C4-2B (cell line): ENCODE measurements at regions not wholly inside any gene's neighbourhood (a gene's known extent, or its start where the extent isn't known, plus 50 kb on each side); places are given as distances from the start of the nearest gene placed in this dataset.
"Not testable (repeated sequence)": the region's sequence is repeated elsewhere in the genome, so short reads cannot be mapped to it uniquely, and the experiment has no call there.

Experiments
- H3K27ac ChIP-seq: fragments of 450-650 bp; 2 replicates; pipeline ENCODE4 v1.5.1; 2017
- CTCF ChIP-seq: fragments of 450-650 bp; conservative IDR thresholded peaks from 2 replicates; pipeline ENCODE4 v1.5.1; 2017; ENCODE audit warnings: mild to moderate bottlenecking
- ZFX ChIP-seq: fragments of 450-650 bp; IDR thresholded peaks from 2 replicates; pipeline ENCODE4 v1.6.1; 2017

- no peak overlapping the region for H3K27ac ChIP-seq
- no peak for TF ChIP-seq ZFX
Measured at GRCh38 chr6:164057876-164058275, 643.4 kb downstream of the QKI start.

GRCh38 chr6:164051427-164051826 lies 636.9 kb downstream of the QKI start:
- no peak for TF ChIP-seq CTCF
- no peak for TF ChIP-seq ZFX
- H3K27ac ChIP-seq, result no peak overlapping the region

- TF ChIP-seq CTCF (no peak), ZFX (no peak)
- no peak overlapping the region for H3K27ac ChIP-seq
Measured at GRCh38 chr6:164049517-164049988, 635.0 kb downstream of the QKI start.

- no peak overlapping the region for H3K27ac ChIP-seq
- TF ChIP-seq ZFX (no peak), CTCF (no peak)
Measured at GRCh38 chr6:164048840-164049516, 634.5 kb downstream of the QKI start.

- no peak overlapping the region for H3K27ac ChIP-seq
Measured at GRCh38 chr6:164045082-164045481, 630.6 kb downstream of the QKI start.

GRCh38 chr6:164043656-164044055 lies 629.1 kb downstream of the QKI start:
- H3K27ac ChIP-seq, result not testable (repeated sequence)

More at GRCh38 chr6:164045082-164045481, 630.6 kb downstream of the QKI start:
- no peak for TF ChIP-seq CTCF
- TF ChIP-seq ZFX, result no peak

GRCh38 chr6:164042212-164042611 lies 627.7 kb downstream of the QKI start:
- TF ChIP-seq ZFX (no peak), CTCF (no peak)
- H3K27ac ChIP-seq, result no peak overlapping the region

GRCh38 chr6:164040994-164041393 lies 626.5 kb downstream of the QKI start:
- no peak overlapping the region for H3K27ac ChIP-seq
- no peak for TF ChIP-seq ZFX
- no peak for TF ChIP-seq CTCF
